ENCODE measurements at regions not wholly inside any gene's neighbourhood (a gene's known extent, or its start where the extent isn't known, plus 50 kb on each side); places are given as distances from the start of the nearest gene placed in this dataset.

- TF ChIP-seq CUX1 (IDR thresholded peaks at IDR 0.05; ENCODE audit: insufficient replicate concordance, low read depth, low read length), result no peak
- TF ChIP-seq ESRRA (IDR thresholded peaks at IDR 0.05; ENCODE audit: low read length), result no peak
- no peak for TF ChIP-seq CREB1 (IDR thresholded peaks at IDR 0.05; ENCODE audit: low read depth)
- no peak for TF ChIP-seq ZNF217 (IDR thresholded peaks at IDR 0.05)
Observed at GRCh38 chr4:27251771-27252170, 391.1 kb downstream of the STIM2 start (continued).

GRCh38 chr4:27267339-27267969, 406.8 kb downstream of the STIM2 start:
- H3K27me3 ChIP-seq (replicated peaks in 1 of 2; ENCODE audit: control insufficient read depth in 2 of 2, insufficient read depth in 2 of 2, low read length in 1 of 2), result no peaks in the 10 kb centered on the region
- H4K20me1 ChIP-seq (ENCODE audit: control insufficient read depth, insufficient read depth), result no peaks in the 10 kb centered on the region
- H3K36me3 ChIP-seq (ENCODE audit: control insufficient read depth in 2 of 2, insufficient read depth in 2 of 2, low read length in 1 of 2), result no peaks in the 10 kb centered on the region
- ChIA-PET SMC1A (ENCODE audit: uncharacterized antibody, unreplicated experiment) (interaction anchor here (0.6 kb wide), 1 partner anchor 46 kb away, joined by 3 read pairs; no protein-coding TSS in a partner anchor), POLR2A (no interaction called here), CTCF (no interaction called here), RAD21 (ENCODE audit: unreplicated experiment) (no interaction called here)
- BruUV-seq (replicated peaks), result no TSS peak
- no peak overlapping the region for H3K4me2 ChIP-seq (ENCODE audit: control insufficient read depth, insufficient read depth)
- H3K4me1 ChIP-seq (ENCODE audit: control insufficient read depth, insufficient read depth, low read length), result no peaks in the 10 kb centered on the region
- no peak overlapping the region for H2AFZ ChIP-seq (ENCODE audit: control insufficient read depth, low read depth, low read length)
- no peak overlapping the region for H3K27ac ChIP-seq (ENCODE audit: control insufficient read depth, insufficient read depth)
- WGBS (ENCODE audit: insufficient coverage, insufficient replicate concordance, low lambda C conversion rate, missing lambda C conversion rate), result 36% methylated on average over 7 of the region's 7 CpGs
- in situ Hi-C loops (cut with MboI) (no loop called here), intact Hi-C loops (cut with micrococcal nuclease; ENCODE audit: unreplicated experiment) (no loop called here)
- DNase-seq (ENCODE audit: low read depth, low spot score) (no peak), FAIRE-seq (no peak), ATAC-seq (no peak)
- no peaks in the 10 kb centered on the region for H3K79me2 ChIP-seq (ENCODE audit: control insufficient read depth, insufficient read depth, low read length)
- H3K9me3 ChIP-seq (replicated peaks; ENCODE audit: control insufficient read depth, insufficient read depth, low read length), result no peaks in the 10 kb centered on the region
- H3K4me3 ChIP-seq, result no peak overlapping the region
- no peak overlapping the region for H3K9ac ChIP-seq (ENCODE audit: control insufficient read depth, insufficient read depth, low read length)
- TF ChIP-seq POU2F2 (IDR thresholded peaks at IDR 0.05; ENCODE audit: borderline replicate concordance, low read depth, low read length), result no peak
- no peak for TF ChIP-seq FOS (IDR thresholded peaks at IDR 0.05; ENCODE audit: borderline replicate concordance, extremely low read depth, insufficient read length)
- no peak for TF ChIP-seq ZSCAN29 (IDR thresholded peaks at IDR 0.05)
- TF ChIP-seq PBX3 (IDR thresholded peaks at IDR 0.05; ENCODE audit: insufficient replicate concordance, low read depth, low read length), result no peak
- TF ChIP-seq KAT2A (conservative IDR thresholded peaks at IDR 0.05; ENCODE audit: control insufficient read depth, low read depth, low read length), result no peak
- no peak for TF ChIP-seq MYB (IDR thresholded peaks at IDR 0.05; ENCODE audit: borderline replicate concordance, low read depth, low read length)
- TF ChIP-seq NR2C1 (IDR thresholded peaks at IDR 0.05), result no peak
- no peak for TF ChIP-seq BCL11A (IDR thresholded peaks at IDR 0.05; ENCODE audit: low read depth, low read length)
- TF ChIP-seq NRF1 (conservative IDR thresholded peaks at IDR 0.05; ENCODE audit: low read depth, low read length), result no peak
- no peak for TF ChIP-seq SRF (IDR thresholded peaks at IDR 0.05; ENCODE audit: low read depth in 2 of 2, low read length in 2 of 2)
- TF ChIP-seq STAT3 (IDR thresholded peaks at IDR 0.05; ENCODE audit: low read depth, low read length), result no peak
- no peak for TF ChIP-seq EGR1 (IDR thresholded peaks at IDR 0.05; ENCODE audit: borderline replicate concordance in 1 of 2, low read depth in 2 of 2, low read length in 2 of 2)
- no peak for TF ChIP-seq BRCA1 (IDR thresholded peaks at IDR 0.05; ENCODE audit: low read depth, low read length)
- TF ChIP-seq ZZZ3 (IDR thresholded peaks at IDR 0.05; ENCODE audit: control insufficient read depth, insufficient read length, low read depth), result no peak
- no peak for TF ChIP-seq PAX8 (IDR thresholded peaks at IDR 0.05)

Data from GM12878 (cell line).